Left ventricle myocardium inferior (tissue), 1 donor: ENCODE measurements at regions not wholly inside any gene's neighbourhood (a gene's known extent, or its start where the extent isn't known, plus 50 kb on each side); places are given as distances from the start of the nearest gene placed in this dataset.
"Not testable (repeated sequence)": the region's sequence is repeated elsewhere in the genome, so short reads cannot be mapped to it uniquely, and the experiment has no call there.

Experiments used
- DNase-seq: peaks from one replicate; pipeline ENCODE4 v3.0.0-alpha.2; 2020
- H3K27ac ChIP-seq: fragments of 200-600 bp; replicated peaks from 2 replicates; pipeline ENCODE4 v1.8.0; 2021
- H3K27me3 ChIP-seq: fragments of 200-600 bp; 2 replicates; pipeline ENCODE4 v1.8.0; 2021; ENCODE audit warnings: low read depth
- H3K36me3 ChIP-seq: fragments of 200-600 bp; 2 replicates; pipeline ENCODE4 v1.8.0; 2021
- H3K4me1 ChIP-seq: fragments of 200-600 bp; 2 replicates; pipeline ENCODE4 v1.8.0; 2021
- H3K4me3 ChIP-seq: fragments of 200-600 bp; 2 replicates; pipeline ENCODE4 v1.8.0; 2021; ENCODE audit warnings: mild to moderate bottlenecking, moderate library complexity
- H3K9me3 ChIP-seq: fragments of 200-600 bp; replicated peaks from 2 replicates; pipeline ENCODE4 v1.8.0; 2021
- CTCF ChIP-seq: fragments of 200-600 bp; IDR thresholded peaks from 2 replicates; pipeline ENCODE4 v1.8.0; 2021; ENCODE audit warnings: antibody characterized with exemption, mild to moderate bottlenecking, borderline replicate concordance
- intact Hi-C: fragments of 100-400 bp; cut with micrococcal nuclease; formaldehyde crosslinking; loops from one replicate; pipeline ENCODE4 v1.11.0; 2022
- donor health status: DM: no; HTN: yes; CAD: no; lungs with severe emphysema.

GRCh38 chr3:103866113-103866512 is 1431.3 kb downstream of the ZPLD1 start:
- DNase-seq, result no peak
- Histone ChIP-seq H3K27ac (no peak overlapping the region), H3K4me1 (no peaks in the 10 kb centered on the region), H3K9me3 (no peaks in the 10 kb centered on the region), H3K36me3 (no peaks in the 10 kb centered on the region), H3K4me3 (no peak overlapping the region), H3K27me3 (no peaks in the 10 kb centered on the region)
- intact Hi-C loops, result no loop called here
- no peak for TF ChIP-seq CTCF

- Histone ChIP-seq H3K36me3 (no peaks in the 10 kb centered on the region), H3K9me3 (peaks cover 11% of the 10 kb centered on the region), H3K4me3 (no peak overlapping the region), H3K4me1 (no peaks in the 10 kb centered on the region), H3K27ac (no peak overlapping the region), H3K27me3 (no peaks in the 10 kb centered on the region)
- no peak for TF ChIP-seq CTCF
- no peak for DNase-seq
- intact Hi-C loops, result no loop called here
Observed at GRCh38 chr3:103873021-103873420, 1438.2 kb downstream of the ZPLD1 start.

GRCh38 chr3:103873897-103874545 is 1439.2 kb downstream of the ZPLD1 start:
- no peak for DNase-seq
- no peaks in the 10 kb centered on the region for H3K27me3 ChIP-seq
- no peak for TF ChIP-seq CTCF
- H3K4me1 ChIP-seq, result no peaks in the 10 kb centered on the region
- peaks cover 21% of the 10 kb centered on the region for H3K9me3 ChIP-seq
- intact Hi-C loops, result no loop called here
- H3K4me3 ChIP-seq, result no peak overlapping the region
- no peaks in the 10 kb centered on the region for H3K36me3 ChIP-seq
- no peak overlapping the region for H3K27ac ChIP-seq

- H3K4me1 ChIP-seq, DNase-seq, H3K27me3 ChIP-seq, H3K4me3 ChIP-seq, H3K27ac ChIP-seq, H3K36me3 ChIP-seq, intact Hi-C loops: not testable (repeated sequence)
- H3K9me3 ChIP-seq, result peaks cover 21% of the 10 kb centered on the region
Observed at GRCh38 chr3:103881809-103882208, 1447.0 kb downstream of the ZPLD1 start.

- no peak for DNase-seq
- no peaks in the 10 kb centered on the region for H3K4me1 ChIP-seq
- no peak overlapping the region for H3K4me3 ChIP-seq
- H3K27me3 ChIP-seq, result no peaks in the 10 kb centered on the region
- intact Hi-C loops, result no loop called here
- no peaks in the 10 kb centered on the region for H3K36me3 ChIP-seq
- no peak overlapping the region for H3K27ac ChIP-seq
- TF ChIP-seq CTCF, result no peak
- H3K9me3 ChIP-seq, result no peaks in the 10 kb centered on the region
Observed at GRCh38 chr3:103889675-103890074, 1454.9 kb downstream of the ZPLD1 start.

- H3K27ac ChIP-seq, result no peak overlapping the region
- intact Hi-C loops, result no loop called here
- no peak for TF ChIP-seq CTCF
Observed at GRCh38 chr3:103894162-103894822, 1459.5 kb downstream of the ZPLD1 start.

More at GRCh38 chr3:103894162-103894822, 1459.5 kb downstream of the ZPLD1 start:
- DNase-seq, result no peak
- Histone ChIP-seq H3K27me3 (no peaks in the 10 kb centered on the region), H3K4me1 (no peaks in the 10 kb centered on the region), H3K4me3 (no peak overlapping the region), H3K36me3 (no peaks in the 10 kb centered on the region), H3K9me3 (no peaks in the 10 kb centered on the region)
